WTC11 (cell line): ENCODE measurements at regions not wholly inside any gene's neighbourhood (a gene's known extent, or its start where the extent isn't known, plus 50 kb on each side); places are given as distances from the start of the nearest gene placed in this dataset.

ENCODE experiments used
- ETV6 ChIP-seq: sonication (generic); formaldehyde crosslinking; IDR thresholded peaks from 2 replicates; pipeline ENCODE4 v1.8.1; 2022; ENCODE audit warnings: mild to moderate bottlenecking, missing genetic modification reagents
- NFATC4 ChIP-seq: fragments of 250-450 bp; sonication (Bioruptor Pico); IDR thresholded peaks from 2 replicates; pipeline ENCODE4 v1.9.0; 2021; ENCODE audit warnings: mild to moderate bottlenecking
- TEAD4 ChIP-seq: sonication (generic); formaldehyde crosslinking; IDR thresholded peaks from 2 replicates; pipeline ENCODE4 v1.8.0; 2022; ENCODE audit warnings: mild to moderate bottlenecking, missing genetic modification reagents
- TF ChIP-seq, protein P1 (sequence below): fragments of 200-600 bp; IDR thresholded peaks from 2 replicates; pipeline ENCODE4 v1.8.0; 2022; ENCODE audit warnings: antibody characterized with exemption
- TF ChIP-seq, protein P2 (sequence below): fragments of 250-450 bp; sonication (Bioruptor Pico); IDR thresholded peaks from 2 replicates; pipeline ENCODE4 v1.9.0; 2021; ENCODE audit warnings: mild to moderate bottlenecking
- TF ChIP-seq, protein P3 (sequence below): sonication (generic); formaldehyde crosslinking; conservative IDR thresholded peaks from 2 replicates; pipeline ENCODE4 v1.8.1; 2023; ENCODE audit warnings: mild to moderate bottlenecking, low read depth, missing genetic modification reagents, moderate library complexity
- TF ChIP-seq, protein P4 (sequence below): sonication (generic); formaldehyde crosslinking; IDR thresholded peaks from 2 replicates; pipeline ENCODE4 v1.8.0; 2022; ENCODE audit warnings: mild to moderate bottlenecking, missing genetic modification reagents
- TF ChIP-seq, protein P5 (sequence below): fragments of 250-450 bp; sonication (Bioruptor Pico); IDR thresholded peaks from 2 replicates; pipeline ENCODE4 v1.9.0; 2021; ENCODE audit warnings: mild to moderate bottlenecking

DNA sequence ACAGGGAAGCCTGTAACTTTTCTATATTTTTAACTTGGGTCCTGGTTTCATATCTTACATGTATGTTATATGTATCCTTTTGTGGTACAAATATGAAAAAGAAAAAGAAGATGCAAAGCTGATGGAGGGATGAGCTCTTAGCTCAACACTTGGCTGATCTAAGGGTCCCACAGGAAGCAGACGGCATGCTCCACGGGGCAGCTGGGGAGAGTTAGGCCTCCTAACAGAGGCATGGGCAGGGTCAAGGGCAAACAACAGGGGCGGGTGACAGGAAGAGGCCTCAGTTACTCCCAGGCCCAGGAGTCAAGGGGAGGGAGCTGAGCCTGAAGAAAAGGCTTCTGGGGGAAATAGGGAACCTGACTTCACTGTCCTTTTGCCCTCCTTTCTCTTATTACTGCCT lies 287.2 kb downstream of the ZSWIM6 start:
- TF ChIP-seq, protein P1, sequence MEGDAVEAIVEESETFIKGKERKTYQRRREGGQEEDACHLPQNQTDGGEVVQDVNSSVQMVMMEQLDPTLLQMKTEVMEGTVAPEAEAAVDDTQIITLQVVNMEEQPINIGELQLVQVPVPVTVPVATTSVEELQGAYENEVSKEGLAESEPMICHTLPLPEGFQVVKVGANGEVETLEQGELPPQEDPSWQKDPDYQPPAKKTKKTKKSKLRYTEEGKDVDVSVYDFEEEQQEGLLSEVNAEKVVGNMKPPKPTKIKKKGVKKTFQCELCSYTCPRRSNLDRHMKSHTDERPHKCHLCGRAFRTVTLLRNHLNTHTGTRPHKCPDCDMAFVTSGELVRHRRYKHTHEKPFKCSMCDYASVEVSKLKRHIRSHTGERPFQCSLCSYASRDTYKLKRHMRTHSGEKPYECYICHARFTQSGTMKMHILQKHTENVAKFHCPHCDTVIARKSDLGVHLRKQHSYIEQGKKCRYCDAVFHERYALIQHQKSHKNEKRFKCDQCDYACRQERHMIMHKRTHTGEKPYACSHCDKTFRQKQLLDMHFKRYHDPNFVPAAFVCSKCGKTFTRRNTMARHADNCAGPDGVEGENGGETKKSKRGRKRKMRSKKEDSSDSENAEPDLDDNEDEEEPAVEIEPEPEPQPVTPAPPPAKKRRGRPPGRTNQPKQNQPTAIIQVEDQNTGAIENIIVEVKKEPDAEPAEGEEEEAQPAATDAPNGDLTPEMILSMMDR = no peak
- TF ChIP-seq, protein P2, sequence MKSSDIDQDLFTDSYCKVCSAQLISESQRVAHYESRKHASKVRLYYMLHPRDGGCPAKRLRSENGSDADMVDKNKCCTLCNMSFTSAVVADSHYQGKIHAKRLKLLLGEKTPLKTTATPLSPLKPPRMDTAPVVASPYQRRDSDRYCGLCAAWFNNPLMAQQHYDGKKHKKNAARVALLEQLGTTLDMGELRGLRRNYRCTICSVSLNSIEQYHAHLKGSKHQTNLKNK (CRISPR knock-in tag) = no peak
- TF ChIP-seq ETV6 (CRISPR knock-in tag) (no peak), NFATC4 (CRISPR knock-in tag) (no peak), TEAD4 (CRISPR knock-in tag) (no peak)
- TF ChIP-seq, protein P3, sequence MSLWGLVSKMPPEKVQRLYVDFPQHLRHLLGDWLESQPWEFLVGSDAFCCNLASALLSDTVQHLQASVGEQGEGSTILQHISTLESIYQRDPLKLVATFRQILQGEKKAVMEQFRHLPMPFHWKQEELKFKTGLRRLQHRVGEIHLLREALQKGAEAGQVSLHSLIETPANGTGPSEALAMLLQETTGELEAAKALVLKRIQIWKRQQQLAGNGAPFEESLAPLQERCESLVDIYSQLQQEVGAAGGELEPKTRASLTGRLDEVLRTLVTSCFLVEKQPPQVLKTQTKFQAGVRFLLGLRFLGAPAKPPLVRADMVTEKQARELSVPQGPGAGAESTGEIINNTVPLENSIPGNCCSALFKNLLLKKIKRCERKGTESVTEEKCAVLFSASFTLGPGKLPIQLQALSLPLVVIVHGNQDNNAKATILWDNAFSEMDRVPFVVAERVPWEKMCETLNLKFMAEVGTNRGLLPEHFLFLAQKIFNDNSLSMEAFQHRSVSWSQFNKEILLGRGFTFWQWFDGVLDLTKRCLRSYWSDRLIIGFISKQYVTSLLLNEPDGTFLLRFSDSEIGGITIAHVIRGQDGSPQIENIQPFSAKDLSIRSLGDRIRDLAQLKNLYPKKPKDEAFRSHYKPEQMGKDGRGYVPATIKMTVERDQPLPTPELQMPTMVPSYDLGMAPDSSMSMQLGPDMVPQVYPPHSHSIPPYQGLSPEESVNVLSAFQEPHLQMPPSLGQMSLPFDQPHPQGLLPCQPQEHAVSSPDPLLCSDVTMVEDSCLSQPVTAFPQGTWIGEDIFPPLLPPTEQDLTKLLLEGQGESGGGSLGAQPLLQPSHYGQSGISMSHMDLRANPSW = no peak
- TF ChIP-seq, protein P4, sequence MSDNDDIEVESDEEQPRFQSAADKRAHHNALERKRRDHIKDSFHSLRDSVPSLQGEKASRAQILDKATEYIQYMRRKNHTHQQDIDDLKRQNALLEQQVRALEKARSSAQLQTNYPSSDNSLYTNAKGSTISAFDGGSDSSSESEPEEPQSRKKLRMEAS (CRISPR knock-in tag) = no peak
- TF ChIP-seq, protein P5, sequence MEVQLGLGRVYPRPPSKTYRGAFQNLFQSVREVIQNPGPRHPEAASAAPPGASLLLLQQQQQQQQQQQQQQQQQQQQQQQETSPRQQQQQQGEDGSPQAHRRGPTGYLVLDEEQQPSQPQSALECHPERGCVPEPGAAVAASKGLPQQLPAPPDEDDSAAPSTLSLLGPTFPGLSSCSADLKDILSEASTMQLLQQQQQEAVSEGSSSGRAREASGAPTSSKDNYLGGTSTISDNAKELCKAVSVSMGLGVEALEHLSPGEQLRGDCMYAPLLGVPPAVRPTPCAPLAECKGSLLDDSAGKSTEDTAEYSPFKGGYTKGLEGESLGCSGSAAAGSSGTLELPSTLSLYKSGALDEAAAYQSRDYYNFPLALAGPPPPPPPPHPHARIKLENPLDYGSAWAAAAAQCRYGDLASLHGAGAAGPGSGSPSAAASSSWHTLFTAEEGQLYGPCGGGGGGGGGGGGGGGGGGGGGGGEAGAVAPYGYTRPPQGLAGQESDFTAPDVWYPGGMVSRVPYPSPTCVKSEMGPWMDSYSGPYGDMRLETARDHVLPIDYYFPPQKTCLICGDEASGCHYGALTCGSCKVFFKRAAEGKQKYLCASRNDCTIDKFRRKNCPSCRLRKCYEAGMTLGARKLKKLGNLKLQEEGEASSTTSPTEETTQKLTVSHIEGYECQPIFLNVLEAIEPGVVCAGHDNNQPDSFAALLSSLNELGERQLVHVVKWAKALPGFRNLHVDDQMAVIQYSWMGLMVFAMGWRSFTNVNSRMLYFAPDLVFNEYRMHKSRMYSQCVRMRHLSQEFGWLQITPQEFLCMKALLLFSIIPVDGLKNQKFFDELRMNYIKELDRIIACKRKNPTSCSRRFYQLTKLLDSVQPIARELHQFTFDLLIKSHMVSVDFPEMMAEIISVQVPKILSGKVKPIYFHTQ (CRISPR knock-in tag) = no peak
